GM12878 (cell line): ENCODE measurements at regions not wholly inside any gene's neighbourhood (a gene's known extent, or its start where the extent isn't known, plus 50 kb on each side); places are given as distances from the start of the nearest gene placed in this dataset.

Experiments used
- EZH2 ChIP-seq: IDR thresholded peaks from 2 replicates; pipeline ENCODE4 v1.6.1; 2012; ENCODE audit warnings: low read depth, mild to moderate bottlenecking, control low read depth, inconsistent platforms, low read length, borderline replicate concordance; ENCODE audit not compliant: control insufficient read depth
- MAX ChIP-seq: IDR thresholded peaks from 2 replicates; pipeline ENCODE4 v1.6.1; 2012; ENCODE audit warnings: low read depth, low read length, improper control_type of control experiment
- SREBF2 ChIP-seq: IDR thresholded peaks from 2 replicates; pipeline ENCODE4 v1.6.1; 2012; ENCODE audit warnings: mild to moderate bottlenecking, low read length

- TF ChIP-seq EZH2, result no peak
- no peak for TF ChIP-seq SREBF2
- no peak for TF ChIP-seq MAX
Measured at GRCh38 chr3:107308716-107309115, 68.5 kb upstream of the CCDC54 start.
